Stimulated activated CD8-positive, alpha-beta memory T cell treated with anti-CD3 and anti-CD28 coated beads, Interleukin-2, amount 100 ng/mL, for 48 hours (primary cell): ENCODE measurements at regions not wholly inside any gene's neighbourhood (a gene's known extent, or its start where the extent isn't known, plus 50 kb on each side); places are given as distances from the start of the nearest gene placed in this dataset.
"Not testable (repeated sequence)": the region's sequence is repeated elsewhere in the genome, so short reads cannot be mapped to it uniquely, and the experiment has no call there.

Source experiments
- DNase-seq, 2 donors: peaks; one replicate each; pipeline ENCODE4 v3.0.0-alpha.2; 2020; ENCODE audit warnings: low read depth in 2 of 2

GRCh38 chr17:36845916-36846315 lies 91.4 kb upstream of the LHX1 start:
- no peak for DNase-seq

GRCh38 chr17:36846410-36847292 lies 90.6 kb upstream of the LHX1 start:
- no peak for DNase-seq

- no peak for DNase-seq
These were observed 89.0 kb upstream of the LHX1 start for GRCh38 chr17:36848008-36848902.

- DNase-seq, result not testable (repeated sequence)
These were observed 88.3 kb upstream of the LHX1 start for GRCh38 chr17:36849020-36849419.

GRCh38 chr17:36849871-36850348 lies 87.4 kb upstream of the LHX1 start:
- DNase-seq, result peak; percentile 16 to 45

GRCh38 chr17:36850790-36851189 lies 86.5 kb upstream of the LHX1 start:
- no peak for DNase-seq

GRCh38 chr17:36851250-36851649 lies 86.0 kb upstream of the LHX1 start:
- DNase-seq, result no peak

- not testable (repeated sequence) for DNase-seq
These were observed 84.8 kb upstream of the LHX1 start for GRCh38 chr17:36852478-36852877.

GRCh38 chr17:36854982-36855381 lies 82.3 kb upstream of the LHX1 start:
- DNase-seq, result no peak

- no peak for DNase-seq
These were observed 81.8 kb upstream of the LHX1 start for GRCh38 chr17:36855459-36855858.

- DNase-seq, result no peak
These were observed 81.1 kb upstream of the LHX1 start for GRCh38 chr17:36856222-36856621.

GRCh38 chr17:36856903-36857381 lies 80.3 kb upstream of the LHX1 start:
- DNase-seq, result no peak

- DNase-seq, result no peak
These were observed 79.6 kb upstream of the LHX1 start for GRCh38 chr17:36857698-36858097.

- DNase-seq, result no peak
These were observed 78.9 kb upstream of the LHX1 start for GRCh38 chr17:36858119-36859002.

- no peak for DNase-seq
These were observed 78.3 kb upstream of the LHX1 start for GRCh38 chr17:36859003-36859300.

GRCh38 chr17:36859706-36860105 lies 77.6 kb upstream of the LHX1 start:
- no peak for DNase-seq

GRCh38 chr17:36861531-36861930 lies 75.7 kb upstream of the LHX1 start:
- DNase-seq, result no peak

GRCh38 chr17:36862116-36862920 lies 75.0 kb upstream of the LHX1 start:
- no peak for DNase-seq

- no peak for DNase-seq
These were observed 74.1 kb upstream of the LHX1 start for GRCh38 chr17:36863131-36863530.

- no peak for DNase-seq
These were observed 73.3 kb upstream of the LHX1 start for GRCh38 chr17:36863676-36864612.
